ENCODE measurements at regions not wholly inside any gene's neighbourhood (a gene's known extent, or its start where the extent isn't known, plus 50 kb on each side); places are given as distances from the start of the nearest gene placed in this dataset.

- DNase-seq = no peak
Measured at GRCh38 chr12:27907766-27908165, 64.8 kb downstream of the PTHLH start.

GRCh38 chr12:27906658-27907473, 65.7 kb downstream of the PTHLH start:
- no peak for DNase-seq

- DNase-seq = no peak
Measured at GRCh38 chr12:27906127-27906500, 66.4 kb downstream of the PTHLH start.

GRCh38 chr12:27905285-27906126, 67.0 kb downstream of the PTHLH start:
- DNase-seq = no peak

- DNase-seq = no peak
Measured at GRCh38 chr12:27902651-27903050, 69.9 kb downstream of the PTHLH start.

GRCh38 chr12:27901959-27902358, 70.6 kb downstream of the PTHLH start:
- no peak for DNase-seq

- DNase-seq = peak in 3 of 4 experiments; percentile 10 to 22 (median 10)
Measured at GRCh38 chr12:27900920-27901879, 71.3 kb downstream of the PTHLH start.

GRCh38 chr12:27899151-27899661, 73.3 kb downstream of the PTHLH start:
- DNase-seq = peak in 1 of 4 experiments; percentile 1

GRCh38 chr12:27898022-27898421, 74.5 kb downstream of the PTHLH start:
- DNase-seq = no peak

- no peak for DNase-seq
Measured at GRCh38 chr12:27896419-27896990, 76.0 kb downstream of the PTHLH start.

GRCh38 chr12:27894309-27894708, 78.2 kb downstream of the PTHLH start:
- DNase-seq = no peak

- no peak for DNase-seq
Measured at GRCh38 chr12:27879708-27880107, 92.8 kb downstream of the PTHLH start.

GRCh38 chr12:27875677-27876076, 95.6 kb upstream of the MANSC4 start:
- DNase-seq = no peak

- no peak for DNase-seq
Measured at GRCh38 chr12:27873010-27873409, 93.0 kb upstream of the MANSC4 start.

- DNase-seq = no peak
Measured at GRCh38 chr12:27871946-27872345, 91.9 kb upstream of the MANSC4 start.

- DNase-seq = no peak
Measured at GRCh38 chr12:27870939-27871338, 90.9 kb upstream of the MANSC4 start.

GRCh38 chr12:27869567-27869966, 89.5 kb upstream of the MANSC4 start:
- no peak for DNase-seq

GRCh38 chr12:27868139-27868538, 88.1 kb upstream of the MANSC4 start:
- no peak for DNase-seq

- DNase-seq = no peak
Measured at GRCh38 chr12:27866373-27867101, 86.5 kb upstream of the MANSC4 start.

- DNase-seq = no peak
Measured at GRCh38 chr12:27865421-27865820, 85.4 kb upstream of the MANSC4 start.

GRCh38 chr12:27864521-27864920, 84.5 kb upstream of the MANSC4 start:
- no peak for DNase-seq
